PC-3 (cell line): ENCODE measurements at regions not wholly inside any gene's neighbourhood (a gene's known extent, or its start where the extent isn't known, plus 50 kb on each side); places are given as distances from the start of the nearest gene placed in this dataset.

ENCODE experiments used
- ATAC-seq: fragments of 200-7000 bp; cut with Tn5 transposase; 2 replicates; pipeline ENCODE4 v1.9.1; 2020; ENCODE audit warnings: mild to moderate bottlenecking, moderate library complexity
- BruUV-seq: library from RNA; stranded (reverse); fragments of 400-500 nt; replicated peaks from 2 replicates; lab custom pipeline; 2021; lab: Mats Ljungman, UMichigan
- CTCF ChIA-PET: fragments of 300-600 bp; sonication (Branson Sonifier 250); formaldehyde crosslinking; loops from one replicate; lab custom pipeline; 2022; ENCODE audit warnings: antibody characterized with exemption; lab: Charles Lee
- POLR2A ChIA-PET: fragments of 300-600 bp; sonication (Branson Sonifier 250); formaldehyde crosslinking; loops from one replicate; lab custom pipeline; 2022; ENCODE audit warnings: antibody characterized with exemption; ENCODE audit not compliant: unreplicated experiment; lab: Charles Lee
- DNase-seq: peaks from one replicate; pipeline ENCODE4 v3.0.0-alpha.2; 2015
- H2AFZ ChIP-seq: fragments of 300-600 bp; sonication (generic); 2 replicates; pipeline ENCODE4 v1.6.0; 2016; ENCODE audit warnings: antibody characterized with exemption, low read length
- H3F3A ChIP-seq: fragments of 300-600 bp; sonication (generic); one replicate; pipeline ENCODE4 v1.6.0; 2017; ENCODE audit warnings: antibody characterized with exemption, low read length, control low read depth, mild to moderate bottlenecking; ENCODE audit not compliant: unreplicated experiment
- H3K27ac ChIP-seq: fragments of 300-600 bp; sonication (generic); 2 replicates; pipeline ENCODE4 v1.5.1; 2016; ENCODE audit warnings: mild to moderate bottlenecking, low read length
- H3K27me3 ChIP-seq: fragments of 300-600 bp; sonication (generic); 2 replicates; pipeline ENCODE4 v1.6.1; 2016; ENCODE audit warnings: low read length, mixed read lengths
- H3K36me3 ChIP-seq: fragments of 300-600 bp; sonication (generic); 2 replicates; pipeline ENCODE4 v1.6.1; 2016; ENCODE audit warnings: low read depth, mixed run types, low read length, mixed read lengths
- H3K4me1 ChIP-seq: fragments of 300-600 bp; sonication (generic); 2 replicates; pipeline ENCODE4 v1.5.1; 2016; ENCODE audit warnings: low read length; ENCODE audit not compliant: insufficient read depth
- H3K4me2 ChIP-seq: fragments of 300-600 bp; sonication (generic); 2 replicates; pipeline ENCODE4 v1.6.0; 2016; ENCODE audit warnings: low read length
- H3K4me3 ChIP-seq: fragments of 300-600 bp; sonication (generic); 2 replicates; pipeline ENCODE4 v1.5.1; 2016; ENCODE audit warnings: mild to moderate bottlenecking, low read length, mixed read lengths
- H3K79me2 ChIP-seq: fragments of 300-600 bp; sonication (generic); 2 replicates; pipeline ENCODE4 v1.6.1; 2017; ENCODE audit warnings: low read length, mixed read lengths
- H3K9ac ChIP-seq: fragments of 300-600 bp; sonication (generic); 2 replicates; pipeline ENCODE4 v1.6.0; 2016; ENCODE audit warnings: mild to moderate bottlenecking, low read length
- H3K9me2 ChIP-seq: fragments of 300-600 bp; sonication (generic); replicated peaks from 2 replicates; pipeline ENCODE4 v1.6.1; 2016; ENCODE audit warnings: mixed run types, low read length, mixed read lengths
- H3K9me3 ChIP-seq: fragments of 300-600 bp; sonication (generic); 2 replicates; pipeline ENCODE4 v1.6.1; 2016; ENCODE audit warnings: low read length, mixed read lengths
- H4K20me1 ChIP-seq: fragments of 300-600 bp; sonication (generic); 2 replicates; pipeline ENCODE4 v1.6.1; 2016; ENCODE audit warnings: low read length, mixed read lengths
- CTCF ChIP-seq: fragments of 300-600 bp; sonication (generic); conservative IDR thresholded peaks from 2 replicates; pipeline ENCODE4 v1.5.1; 2017; ENCODE audit warnings: antibody characterized with exemption, low read depth, mild to moderate bottlenecking, low read length
- EZH2 ChIP-seq: fragments of 300-600 bp; sonication (generic); IDR thresholded peaks from one replicate; pipeline ENCODE4 v1.6.1; 2017; ENCODE audit warnings: antibody characterized with exemption, mild to moderate bottlenecking, low read length; ENCODE audit not compliant: unreplicated experiment
- EZH2phosphoT487 ChIP-seq: fragments of 300-600 bp; sonication (generic); IDR thresholded peaks from 2 replicates; pipeline ENCODE4 v1.6.1; 2018; ENCODE audit warnings: mild to moderate bottlenecking, antibody characterized with exemption, low read length, borderline replicate concordance
- intact Hi-C: fragments of 100-400 bp; cut with micrococcal nuclease; formaldehyde crosslinking; loops from 2 replicates; pipeline ENCODE4 v1.9.0; 2023

GRCh38 chr4:54365691-54366090 lies 136.6 kb downstream of the PDGFRA start:
- H3K9me2 ChIP-seq, result no peaks in the 10 kb centered on the region
- ChIA-PET POLR2A (no interaction called here), CTCF (no interaction called here)
- no peak for ATAC-seq
- intact Hi-C loops, result no loop called here
- H3K9me3 ChIP-seq, result no peaks in the 10 kb centered on the region
- H3K4me2 ChIP-seq, result no peak overlapping the region
- no peaks in the 10 kb centered on the region for H3K79me2 ChIP-seq
- peaks cover 53% of the 10 kb centered on the region for H3K27me3 ChIP-seq
- no peaks in the 10 kb centered on the region for H3K4me1 ChIP-seq
- H3K4me3 ChIP-seq, result no peak overlapping the region
- DNase-seq, result no peak
- TF ChIP-seq CTCF (no peak), EZH2phosphoT487 (no peak), EZH2 (no peak)
- BruUV-seq, result no TSS peak
- H3K27ac ChIP-seq, result no peak overlapping the region
- H3F3A ChIP-seq, result no peaks in the 10 kb centered on the region
- H3K36me3 ChIP-seq, result no peaks in the 10 kb centered on the region
- no peaks in the 10 kb centered on the region for H4K20me1 ChIP-seq
- no peak overlapping the region for H2AFZ ChIP-seq
- H3K9ac ChIP-seq, result no peak overlapping the region

- Histone ChIP-seq H3K9ac (no peak overlapping the region), H3K4me2 (no peak overlapping the region), H2AFZ (no peak overlapping the region), H3K9me3 (no peaks in the 10 kb centered on the region), H3K9me2 (no peaks in the 10 kb centered on the region), H4K20me1 (no peaks in the 10 kb centered on the region), H3K27me3 (peaks cover 48% of the 10 kb centered on the region), H3K36me3 (no peaks in the 10 kb centered on the region), H3K79me2 (no peaks in the 10 kb centered on the region), H3K4me3 (no peak overlapping the region), H3F3A (no peaks in the 10 kb centered on the region), H3K4me1 (no peaks in the 10 kb centered on the region), H3K27ac (no peak overlapping the region)
- no peak for TF ChIP-seq EZH2phosphoT487
- TF ChIP-seq CTCF, result no peak; the same call in 1 of the 2 replicates
- BruUV-seq, result no TSS peak
- ATAC-seq (no peak), DNase-seq (no peak)
- CTCF ChIA-PET, result no interaction called here
- POLR2A ChIA-PET, result no interaction called here
- intact Hi-C loops, result no loop called here
Observed at GRCh38 chr4:54367059-54367458, 138.0 kb downstream of the PDGFRA start.

- BruUV-seq, result no TSS peak
Observed at GRCh38 chr4:54368281-54369265, 139.5 kb downstream of the PDGFRA start.

More at GRCh38 chr4:54368281-54369265, 139.5 kb downstream of the PDGFRA start:
- Histone ChIP-seq H3K4me1 (no peaks in the 10 kb centered on the region), H3K79me2 (no peaks in the 10 kb centered on the region), H3F3A (no peaks in the 10 kb centered on the region), H2AFZ (no peak overlapping the region), H4K20me1 (no peaks in the 10 kb centered on the region), H3K9me3 (no peaks in the 10 kb centered on the region), H3K4me3 (no peak overlapping the region), H3K27me3 (peaks cover 48% of the 10 kb centered on the region), H3K9ac (no peak overlapping the region), H3K9me2 (no peaks in the 10 kb centered on the region), H3K36me3 (no peaks in the 10 kb centered on the region), H3K4me2 (no peak overlapping the region), H3K27ac (no peak overlapping the region)
- ChIA-PET CTCF (no interaction called here), POLR2A (no interaction called here)
- ATAC-seq (no peak), DNase-seq (no peak)
- TF ChIP-seq EZH2 (no peak), CTCF (no peak), EZH2phosphoT487 (no peak)
- intact Hi-C loops, result no loop called here
